GM23338 (cell line): ENCODE measurements at regions not wholly inside any gene's neighbourhood (a gene's known extent, or its start where the extent isn't known, plus 50 kb on each side); places are given as distances from the start of the nearest gene placed in this dataset.

Experiments
- CREB1 ChIP-seq: fragments of 250-450 bp; sonication (Bioruptor Pico); IDR thresholded peaks from 2 replicates; pipeline ENCODE4 v1.5.0; 2020; ENCODE audit warnings: low read depth, mild to moderate bottlenecking, moderate library complexity
- EZH2 ChIP-seq: fragments of 200-600 bp; sonication (generic); IDR thresholded peaks from one replicate; pipeline ENCODE4 v1.8.0; 2017; ENCODE audit warnings: antibody characterized with exemption, mild to moderate bottlenecking, low read depth; ENCODE audit not compliant: unreplicated experiment
- EZH2phosphoT487 ChIP-seq: fragments of 200-600 bp; sonication (generic); IDR thresholded peaks from one replicate; pipeline ENCODE4 v1.8.1; 2018; ENCODE audit warnings: antibody characterized with exemption; ENCODE audit not compliant: unreplicated experiment
- JUNB ChIP-seq: IDR thresholded peaks from one replicate; pipeline ENCODE4 v1.6.1; 2016; ENCODE audit warnings: antibody characterized with exemption; ENCODE audit not compliant: unreplicated experiment
- NANOG ChIP-seq: IDR thresholded peaks from 2 replicates; pipeline ENCODE4 v1.6.1; 2016; ENCODE audit warnings: antibody characterized with exemption, borderline replicate concordance
- POLR2AphosphoS5 ChIP-seq: IDR thresholded peaks from 2 replicates; pipeline ENCODE4 v1.6.1; 2016; ENCODE audit warnings: antibody characterized with exemption, low read depth
- TF ChIP-seq, protein P1 (sequence below), 2 experiments: fragments of 200-600 bp in 1 of 2; sonication (generic) in 1 of 2; conservative IDR thresholded peaks; 2 replicates each; pipeline versions ENCODE4 v1.5.1 to v1.6.1; 2016 to 2017; ENCODE audit warnings: antibody characterized with exemption in 2 of 2, low read depth in 2 of 2, mild to moderate bottlenecking in 2 of 2, moderate library complexity in 1 of 2
- TF ChIP-seq, protein P2 (sequence below): IDR thresholded peaks from one replicate; pipeline ENCODE4 v1.6.1; 2018; ENCODE audit warnings: antibody characterized with exemption; ENCODE audit not compliant: unreplicated experiment

DNA sequence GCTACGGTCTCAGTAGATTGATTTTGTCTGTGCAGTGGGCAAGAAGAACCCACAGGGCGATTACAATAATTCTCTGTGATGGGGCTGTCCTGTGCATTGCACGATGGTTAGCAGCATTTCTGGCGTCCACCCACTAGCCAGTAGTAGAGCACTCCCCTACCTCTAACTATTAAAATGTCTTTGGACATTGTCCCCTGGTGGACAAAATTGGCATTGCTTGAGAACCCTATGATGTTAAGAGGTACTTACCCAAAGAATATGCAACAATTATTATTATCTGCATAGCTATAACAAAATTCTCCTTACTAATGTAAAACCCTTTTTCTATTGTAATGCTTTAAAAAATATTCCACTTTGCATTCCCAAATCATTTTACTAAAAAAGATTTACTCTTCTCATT, 109.5 kb upstream of the VCX3A start:
- TF ChIP-seq EZH2, result no peak
- TF ChIP-seq NANOG, result no peak
- TF ChIP-seq POLR2AphosphoS5, result no peak
- TF ChIP-seq, protein P1, sequence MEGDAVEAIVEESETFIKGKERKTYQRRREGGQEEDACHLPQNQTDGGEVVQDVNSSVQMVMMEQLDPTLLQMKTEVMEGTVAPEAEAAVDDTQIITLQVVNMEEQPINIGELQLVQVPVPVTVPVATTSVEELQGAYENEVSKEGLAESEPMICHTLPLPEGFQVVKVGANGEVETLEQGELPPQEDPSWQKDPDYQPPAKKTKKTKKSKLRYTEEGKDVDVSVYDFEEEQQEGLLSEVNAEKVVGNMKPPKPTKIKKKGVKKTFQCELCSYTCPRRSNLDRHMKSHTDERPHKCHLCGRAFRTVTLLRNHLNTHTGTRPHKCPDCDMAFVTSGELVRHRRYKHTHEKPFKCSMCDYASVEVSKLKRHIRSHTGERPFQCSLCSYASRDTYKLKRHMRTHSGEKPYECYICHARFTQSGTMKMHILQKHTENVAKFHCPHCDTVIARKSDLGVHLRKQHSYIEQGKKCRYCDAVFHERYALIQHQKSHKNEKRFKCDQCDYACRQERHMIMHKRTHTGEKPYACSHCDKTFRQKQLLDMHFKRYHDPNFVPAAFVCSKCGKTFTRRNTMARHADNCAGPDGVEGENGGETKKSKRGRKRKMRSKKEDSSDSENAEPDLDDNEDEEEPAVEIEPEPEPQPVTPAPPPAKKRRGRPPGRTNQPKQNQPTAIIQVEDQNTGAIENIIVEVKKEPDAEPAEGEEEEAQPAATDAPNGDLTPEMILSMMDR (conservative IDR thresholded peaks at IDR 0.05; ENCODE audit: low read depth in 2 of 2), result peak; percentile 24 to 45
- TF ChIP-seq, protein P2, sequence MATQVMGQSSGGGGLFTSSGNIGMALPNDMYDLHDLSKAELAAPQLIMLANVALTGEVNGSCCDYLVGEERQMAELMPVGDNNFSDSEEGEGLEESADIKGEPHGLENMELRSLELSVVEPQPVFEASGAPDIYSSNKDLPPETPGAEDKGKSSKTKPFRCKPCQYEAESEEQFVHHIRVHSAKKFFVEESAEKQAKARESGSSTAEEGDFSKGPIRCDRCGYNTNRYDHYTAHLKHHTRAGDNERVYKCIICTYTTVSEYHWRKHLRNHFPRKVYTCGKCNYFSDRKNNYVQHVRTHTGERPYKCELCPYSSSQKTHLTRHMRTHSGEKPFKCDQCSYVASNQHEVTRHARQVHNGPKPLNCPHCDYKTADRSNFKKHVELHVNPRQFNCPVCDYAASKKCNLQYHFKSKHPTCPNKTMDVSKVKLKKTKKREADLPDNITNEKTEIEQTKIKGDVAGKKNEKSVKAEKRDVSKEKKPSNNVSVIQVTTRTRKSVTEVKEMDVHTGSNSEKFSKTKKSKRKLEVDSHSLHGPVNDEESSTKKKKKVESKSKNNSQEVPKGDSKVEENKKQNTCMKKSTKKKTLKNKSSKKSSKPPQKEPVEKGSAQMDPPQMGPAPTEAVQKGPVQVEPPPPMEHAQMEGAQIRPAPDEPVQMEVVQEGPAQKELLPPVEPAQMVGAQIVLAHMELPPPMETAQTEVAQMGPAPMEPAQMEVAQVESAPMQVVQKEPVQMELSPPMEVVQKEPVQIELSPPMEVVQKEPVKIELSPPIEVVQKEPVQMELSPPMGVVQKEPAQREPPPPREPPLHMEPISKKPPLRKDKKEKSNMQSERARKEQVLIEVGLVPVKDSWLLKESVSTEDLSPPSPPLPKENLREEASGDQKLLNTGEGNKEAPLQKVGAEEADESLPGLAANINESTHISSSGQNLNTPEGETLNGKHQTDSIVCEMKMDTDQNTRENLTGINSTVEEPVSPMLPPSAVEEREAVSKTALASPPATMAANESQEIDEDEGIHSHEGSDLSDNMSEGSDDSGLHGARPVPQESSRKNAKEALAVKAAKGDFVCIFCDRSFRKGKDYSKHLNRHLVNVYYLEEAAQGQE, result no peak
- no peak for TF ChIP-seq JUNB
- no peak for TF ChIP-seq CREB1 (CRISPR knock-in tag)
- TF ChIP-seq EZH2phosphoT487, result no peak
